Prostate gland (tissue), 2 donors: ENCODE measurements at regions not wholly inside any gene's neighbourhood (a gene's known extent, or its start where the extent isn't known, plus 50 kb on each side); places are given as distances from the start of the nearest gene placed in this dataset.

Experiments
- POLR2A ChIP-seq: fragments of 450-650 bp; IDR thresholded peaks from one replicate; pipeline ENCODE4 v1.6.1; 2016; ENCODE audit warnings: antibody characterized with exemption, mild to moderate bottlenecking
- TF ChIP-seq, protein P1 (sequence below), 4 experiments: fragments of 200-600 bp in 2 of 4; fragments of 450-650 bp in 2 of 4; sonication (generic) in 2 of 4; IDR thresholded peaks; 1 replicate in 3 of 4; 2 replicates in 1 of 4; pipeline ENCODE4 v1.5.1; 2016 to 2019; ENCODE audit warnings: antibody characterized with exemption in 4 of 4, mild to moderate bottlenecking in 2 of 4, moderate library complexity in 2 of 4

DNA sequence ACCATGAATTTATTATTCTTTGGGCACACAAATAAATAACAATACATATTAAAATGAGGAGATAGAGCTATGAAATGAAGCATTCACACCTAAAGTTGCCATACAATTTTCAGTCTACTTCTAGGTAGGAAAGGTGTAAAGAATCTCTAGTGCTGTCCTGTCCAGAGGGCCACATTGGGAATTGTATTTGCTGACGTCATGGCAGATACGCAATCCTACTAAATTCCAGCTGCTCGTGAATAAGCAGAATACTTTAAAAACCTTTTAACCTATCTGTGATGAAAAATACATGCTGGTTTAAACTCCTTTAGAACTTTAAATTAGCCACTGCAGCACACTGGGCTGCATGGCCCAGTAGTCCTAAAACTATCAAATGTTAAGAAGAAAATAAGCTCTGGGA is 236.1 kb downstream of the FSCB start:
- TF ChIP-seq POLR2A, result no peak
- TF ChIP-seq, protein P1, sequence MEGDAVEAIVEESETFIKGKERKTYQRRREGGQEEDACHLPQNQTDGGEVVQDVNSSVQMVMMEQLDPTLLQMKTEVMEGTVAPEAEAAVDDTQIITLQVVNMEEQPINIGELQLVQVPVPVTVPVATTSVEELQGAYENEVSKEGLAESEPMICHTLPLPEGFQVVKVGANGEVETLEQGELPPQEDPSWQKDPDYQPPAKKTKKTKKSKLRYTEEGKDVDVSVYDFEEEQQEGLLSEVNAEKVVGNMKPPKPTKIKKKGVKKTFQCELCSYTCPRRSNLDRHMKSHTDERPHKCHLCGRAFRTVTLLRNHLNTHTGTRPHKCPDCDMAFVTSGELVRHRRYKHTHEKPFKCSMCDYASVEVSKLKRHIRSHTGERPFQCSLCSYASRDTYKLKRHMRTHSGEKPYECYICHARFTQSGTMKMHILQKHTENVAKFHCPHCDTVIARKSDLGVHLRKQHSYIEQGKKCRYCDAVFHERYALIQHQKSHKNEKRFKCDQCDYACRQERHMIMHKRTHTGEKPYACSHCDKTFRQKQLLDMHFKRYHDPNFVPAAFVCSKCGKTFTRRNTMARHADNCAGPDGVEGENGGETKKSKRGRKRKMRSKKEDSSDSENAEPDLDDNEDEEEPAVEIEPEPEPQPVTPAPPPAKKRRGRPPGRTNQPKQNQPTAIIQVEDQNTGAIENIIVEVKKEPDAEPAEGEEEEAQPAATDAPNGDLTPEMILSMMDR (IDR thresholded peaks at IDR 0.05), result no peak
